HepG2 (cell line): ENCODE measurements at regions not wholly inside any gene's neighbourhood (a gene's known extent, or its start where the extent isn't known, plus 50 kb on each side); places are given as distances from the start of the nearest gene placed in this dataset.
A peak's percentile ranks its signal among the peaks of the same experiment; 100 is the strongest.

Source experiments
- ATAC-seq: fragments of 200-7000 bp; cut with Tn5 transposase; 3 replicates; pipeline ENCODE4 v1.9.1; 2020; ENCODE audit warnings: mild to moderate bottlenecking, moderate library complexity
- BruUV-seq: library from RNA; stranded (reverse); fragments of 400-500 nt; replicated peaks from 2 replicates; lab custom pipeline; 2021; lab: Mats Ljungman, UMichigan
- CTCF ChIA-PET: fragments of 300-600 bp; formaldehyde crosslinking; extraction: SDS; loops from one replicate; lab custom pipeline; 2021; ENCODE audit warnings: low total read pairs, inconsistent platforms, low intra/inter-chr PET ratio; lab: Yijun Ruan, JAX
- POLR2A ChIA-PET: fragments of 350-600 bp; sonication (Branson Sonifier 250); formaldehyde crosslinking; loops from one replicate; lab custom pipeline; 2020; ENCODE audit warnings: antibody characterized with exemption, inconsistent platforms; lab: Yijun Ruan, JAX
- DNase-seq: peaks from one replicate; pipeline ENCODE4 v3.0.0-alpha.2; 2015; ENCODE audit warnings: low spot score
- FAIRE-seq: peaks from 3 replicates; lab custom pipeline; 2011; peaks lifted over from hg19 to GRCh38; lab: Jason Lieb, UNC
- H2AFZ ChIP-seq: one replicate; pipeline ENCODE4 v1.6.1; 2011; ENCODE audit warnings: low read length, inconsistent platforms
- H3K27ac ChIP-seq: fragments of 300-600 bp; 3 replicates; pipeline ENCODE4 v1.8.0; 2011; ENCODE audit warnings: mixed run types, mild to moderate bottlenecking, mixed read lengths, low read length, inconsistent platforms; ENCODE audit not compliant: insufficient read depth; ENCODE audit errors: extremely low read length
- H3K27me3 ChIP-seq, 2 experiments: fragments of 200-600 bp in 1 of 2; 2 replicates in 1 of 2; 3 replicates in 1 of 2; pipeline versions ENCODE4 v1.6.0 to v1.8.0; 2011; ENCODE audit warnings: low read length in 2 of 2, mild to moderate bottlenecking in 2 of 2, moderate library complexity in 2 of 2, inconsistent platforms in 1 of 2; ENCODE audit not compliant: insufficient read depth in 2 of 2, control insufficient read depth in 1 of 2
- H3K36me3 ChIP-seq, 2 experiments: fragments of 200-600 bp in 1 of 2; replicated peaks in 1 of 2; 2 replicates in 1 of 2; 3 replicates in 1 of 2; pipeline versions ENCODE4 v1.5.1 to v1.8.0; 2011; ENCODE audit warnings: low read length in 2 of 2, inconsistent platforms in 1 of 2; ENCODE audit not compliant: insufficient read depth in 2 of 2, control insufficient read depth in 1 of 2
- H3K4me1 ChIP-seq: 2 replicates; pipeline ENCODE4 v1.5.1; 2012; ENCODE audit warnings: low read length, inconsistent platforms; ENCODE audit not compliant: insufficient read depth
- H3K4me2 ChIP-seq: 2 replicates; pipeline ENCODE4 v1.6.0; 2011; ENCODE audit warnings: low read depth, low read length, inconsistent platforms
- H3K4me3 ChIP-seq, 3 experiments: fragments of 200-600 bp in 1 of 3; sonication (generic), shearing (Covaris generic) in 1 of 3; replicated peaks in 1 of 3; 2 replicates each; pipeline ENCODE4 v1.5.1; 2011 to 2016; ENCODE audit warnings: low read length in 3 of 3, inconsistent platforms in 2 of 3, low read depth in 2 of 3, mild to moderate bottlenecking in 2 of 3, control low read depth in 1 of 3, mixed read lengths in 1 of 3; ENCODE audit not compliant: insufficient read depth in 1 of 3
- H3K79me2 ChIP-seq: one replicate; pipeline ENCODE4 v1.6.1; 2011; ENCODE audit warnings: low read length, inconsistent platforms; ENCODE audit not compliant: insufficient read depth
- H3K9ac ChIP-seq: 2 replicates; pipeline ENCODE4 v1.6.0; 2011; ENCODE audit warnings: mild to moderate bottlenecking, low read depth, low read length, inconsistent platforms; ENCODE audit not compliant: insufficient read depth
- H3K9me3 ChIP-seq: 2 replicates; pipeline ENCODE4 v1.5.1; 2012; ENCODE audit warnings: mild to moderate bottlenecking, low read length
- H4K20me1 ChIP-seq: 2 replicates; pipeline ENCODE4 v1.6.0; 2011; ENCODE audit warnings: inconsistent platforms, mild to moderate bottlenecking, low read length, moderate library complexity; ENCODE audit not compliant: insufficient read depth
- CTCF ChIP-seq: sonication (generic); formaldehyde crosslinking; IDR thresholded peaks from 2 replicates; pipeline ENCODE4 v1.5.0; 2020; ENCODE audit warnings: mild to moderate bottlenecking, missing genetic modification reagents, moderate library complexity
- GATAD1 ChIP-seq: IDR thresholded peaks from 2 replicates; pipeline ENCODE4 v1.6.1; 2016; ENCODE audit warnings: missing genetic modification reagents, missing compliant biosample characterization
- GRHL1 ChIP-seq: sonication (generic); formaldehyde crosslinking; conservative IDR thresholded peaks from 2 replicates; pipeline ENCODE4 v1.8.0; 2022; ENCODE audit warnings: missing genetic modification reagents
- IKZF1 ChIP-seq: fragments of 450-650 bp; IDR thresholded peaks from 2 replicates; pipeline ENCODE4 v1.7.1; 2016
- MEIS1 ChIP-seq: sonication (generic); formaldehyde crosslinking; IDR thresholded peaks from 2 replicates; pipeline ENCODE4 v1.9.0; 2021; ENCODE audit warnings: mild to moderate bottlenecking, missing genetic modification reagents, moderate library complexity, borderline replicate concordance
- SNAI1 ChIP-seq: sonication (generic); formaldehyde crosslinking; IDR thresholded peaks from 2 replicates; pipeline ENCODE4 v1.5.0; 2020; ENCODE audit warnings: mild to moderate bottlenecking, missing genetic modification reagents, borderline replicate concordance
- STAG1 ChIP-seq: sonication (generic); formaldehyde crosslinking; IDR thresholded peaks from 2 replicates; pipeline ENCODE4 v1.4.0; 2020; ENCODE audit warnings: missing genetic modification reagents
- WGBS: methylation state at CpG from one replicate; pipeline ENCODE4 v1.1.6; 2017; ENCODE audit warnings: low lambda C conversion rate; 5-methylcytosine and 5-hydroxymethylcytosine counted together
- in situ Hi-C: cut with HindIII; loops from 2 replicates; pipeline ENCODE4 v1.10.0; 2017; ENCODE audit warnings: low pct_unique_long_range_greater_than_20kb; ENCODE audit not compliant: extremely low pct_ligation_motif_present
- intact Hi-C: fragments of 100-400 bp; cut with micrococcal nuclease; formaldehyde crosslinking; loops from one replicate; pipeline ENCODE4 v1.10.0; 2022; ENCODE audit not compliant: unreplicated experiment

GRCh38 chr21:14766241-14766640, 220.1 kb upstream of the SAMSN1 start:
- H3K36me3 ChIP-seq: no peaks in the 10 kb centered on the region
- H2AFZ ChIP-seq: no peak overlapping the region
- H3K27ac ChIP-seq: no peak overlapping the region
- no peaks in the 10 kb centered on the region for H3K27me3 ChIP-seq
- in situ Hi-C loops: no loop called here
- peak; percentile 44 for DNase-seq
- H3K9me3 ChIP-seq: no peaks in the 10 kb centered on the region
- ChIA-PET POLR2A (no interaction called here), CTCF (no interaction called here)
- ATAC-seq: peak; percentile 93
- 4% methylated on average over 5 of the region's 5 CpGs for WGBS
- no peaks in the 10 kb centered on the region for H4K20me1 ChIP-seq
- H3K4me1 ChIP-seq: no peaks in the 10 kb centered on the region
- H3K79me2 ChIP-seq: no peaks in the 10 kb centered on the region
- FAIRE-seq: no peak
- BruUV-seq: no TSS peak
- no peak overlapping the region for H3K4me2 ChIP-seq
- H3K9ac ChIP-seq: no peak overlapping the region
- TF ChIP-seq MEIS1 (CRISPR knock-in tag): no peak
- no peak for TF ChIP-seq GATAD1 (CRISPR knock-in tag)
- TF ChIP-seq GRHL1 (CRISPR knock-in tag): no peak
- peak; percentile 56 for TF ChIP-seq STAG1 (CRISPR knock-in tag)
- TF ChIP-seq SNAI1 (CRISPR knock-in tag): no peak
- peak; percentile 29; the same call in 1 of the 2 replicates for TF ChIP-seq CTCF (CRISPR knock-in tag)
- no peak for TF ChIP-seq IKZF1
- no peak overlapping the region for H3K4me3 ChIP-seq
- intact Hi-C loops: no loop called here
